ENCODE measurements at regions not wholly inside any gene's neighbourhood (a gene's known extent, or its start where the extent isn't known, plus 50 kb on each side); places are given as distances from the start of the nearest gene placed in this dataset.

GRCh38 chr7:80313716-80314115, 179.1 kb downstream of the GNAI1 start:
- Histone ChIP-seq H3K36me3 (ENCODE audit: control insufficient read depth in 4 of 4, insufficient read depth in 3 of 4, low read depth in 1 of 4, low read length in 3 of 4) (no peaks in the 10 kb centered on the region), H3K4me1 (ENCODE audit: control insufficient read depth in 4 of 4, insufficient read depth in 4 of 4, low read length in 3 of 4) (no peaks in the 10 kb centered on the region), H3K9ac (ENCODE audit: low read depth in 1 of 2, low read length in 2 of 2) (no peak overlapping the region), H3K27me3 (ENCODE audit: control insufficient read depth in 4 of 4, insufficient read depth in 4 of 4, low read length in 3 of 4) (no peaks in the 10 kb centered on the region), H3K4me3 (ENCODE audit: low read depth in 1 of 3, low read length in 3 of 3) (no peak overlapping the region), H3K27ac (ENCODE audit: low read depth in 1 of 2, low read length in 2 of 2) (no peak overlapping the region), H3K9me3 (ENCODE audit: control insufficient read depth in 4 of 4, low read length in 3 of 4) (no peaks in the 10 kb centered on the region)
- 98% methylated on average over 3 of the region's 3 CpGs for WGBS
- TF ChIP-seq MAX (IDR thresholded peaks at IDR 0.05) (no peak), RXRA (IDR thresholded peaks at IDR 0.05) (no peak), HNF4A (conservative IDR thresholded peaks at IDR 0.05) (no peak), FOXA2 (IDR thresholded peaks at IDR 0.05) (no peak), TAF1 (conservative IDR thresholded peaks at IDR 0.05) (no peak), HNF4G (IDR thresholded peaks at IDR 0.05) (no peak), JUND (IDR thresholded peaks at IDR 0.05) (no peak), ZBTB33 (IDR thresholded peaks at IDR 0.05) (no peak), REST (IDR thresholded peaks at IDR 0.05) (no peak), NR2F2 (IDR thresholded peaks at IDR 0.05) (no peak), RAD21 (IDR thresholded peaks at IDR 0.05) (no peak), FOXA1 (IDR thresholded peaks at IDR 0.05) (no peak), SP1 (IDR thresholded peaks at IDR 0.05) (no peak), YY1 (IDR thresholded peaks at IDR 0.05) (no peak), GABPA (IDR thresholded peaks at IDR 0.05 in 1 of 2, conservative IDR thresholded peaks at IDR 0.05 in 1 of 2) (no peak), EGR1 (IDR thresholded peaks at IDR 0.05; ENCODE audit: low read depth in 2 of 2) (no peak)
- TF ChIP-seq, protein P1, sequence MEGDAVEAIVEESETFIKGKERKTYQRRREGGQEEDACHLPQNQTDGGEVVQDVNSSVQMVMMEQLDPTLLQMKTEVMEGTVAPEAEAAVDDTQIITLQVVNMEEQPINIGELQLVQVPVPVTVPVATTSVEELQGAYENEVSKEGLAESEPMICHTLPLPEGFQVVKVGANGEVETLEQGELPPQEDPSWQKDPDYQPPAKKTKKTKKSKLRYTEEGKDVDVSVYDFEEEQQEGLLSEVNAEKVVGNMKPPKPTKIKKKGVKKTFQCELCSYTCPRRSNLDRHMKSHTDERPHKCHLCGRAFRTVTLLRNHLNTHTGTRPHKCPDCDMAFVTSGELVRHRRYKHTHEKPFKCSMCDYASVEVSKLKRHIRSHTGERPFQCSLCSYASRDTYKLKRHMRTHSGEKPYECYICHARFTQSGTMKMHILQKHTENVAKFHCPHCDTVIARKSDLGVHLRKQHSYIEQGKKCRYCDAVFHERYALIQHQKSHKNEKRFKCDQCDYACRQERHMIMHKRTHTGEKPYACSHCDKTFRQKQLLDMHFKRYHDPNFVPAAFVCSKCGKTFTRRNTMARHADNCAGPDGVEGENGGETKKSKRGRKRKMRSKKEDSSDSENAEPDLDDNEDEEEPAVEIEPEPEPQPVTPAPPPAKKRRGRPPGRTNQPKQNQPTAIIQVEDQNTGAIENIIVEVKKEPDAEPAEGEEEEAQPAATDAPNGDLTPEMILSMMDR (IDR thresholded peaks at IDR 0.05; ENCODE audit: low read depth, low read length, missing input control): no peak
- TF ChIP-seq, protein P2, sequence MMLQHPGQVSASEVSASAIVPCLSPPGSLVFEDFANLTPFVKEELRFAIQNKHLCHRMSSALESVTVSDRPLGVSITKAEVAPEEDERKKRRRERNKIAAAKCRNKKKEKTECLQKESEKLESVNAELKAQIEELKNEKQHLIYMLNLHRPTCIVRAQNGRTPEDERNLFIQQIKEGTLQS (IDR thresholded peaks at IDR 0.05): no peak
- no peak for DNase-seq (ENCODE audit: low spot score)

Data from liver (tissue), 8 donors.